ENCODE measurements at regions not wholly inside any gene's neighbourhood (a gene's known extent, or its start where the extent isn't known, plus 50 kb on each side); places are given as distances from the start of the nearest gene placed in this dataset.

- TF ChIP-seq CTCF (conservative IDR thresholded peaks at IDR 0.05) (no peak), EZH2 (IDR thresholded peaks at IDR 0.05; ENCODE audit: low read depth) (no peak)
These were observed 626.5 kb downstream of the UQCRFS1 start for GRCh38 chr19:28586474-28586873.

Data from PC-9 (cell line).